Neural cell (in vitro differentiated cells): ENCODE measurements at regions not wholly inside any gene's neighbourhood (a gene's known extent, or its start where the extent isn't known, plus 50 kb on each side); places are given as distances from the start of the nearest gene placed in this dataset.

Experiments
- H2AFZ ChIP-seq: fragments of 200-600, 300-800 bp; sonication (generic), shearing (Covaris generic); 2 replicates; pipeline ENCODE4 v1.6.0; 2014; ENCODE audit warnings: low read depth, mild to moderate bottlenecking, antibody characterized with exemption, low read length, moderate library complexity
- H3F3A ChIP-seq: fragments of 200-600 bp; shearing (Covaris generic); 2 replicates; pipeline ENCODE4 v1.6.1; 2016; ENCODE audit warnings: mild to moderate bottlenecking, moderate library complexity, mixed read lengths, antibody characterized with exemption, low read length; ENCODE audit not compliant: insufficient read depth, poor library complexity, severe bottlenecking
- H3K27ac ChIP-seq: fragments of 200-600, 300-800 bp; sonication (generic), shearing (Covaris generic); 2 replicates; pipeline ENCODE4 v1.5.1; 2014; ENCODE audit warnings: mild to moderate bottlenecking, low read length, moderate library complexity
- H3K27me3 ChIP-seq: fragments of 300-800, 200-600 bp; sonication (generic), shearing (Covaris generic); 2 replicates; pipeline ENCODE4 v1.6.0; 2014; ENCODE audit warnings: mild to moderate bottlenecking, low read depth, low read length, moderate library complexity; ENCODE audit not compliant: insufficient read depth
- H3K36me3 ChIP-seq: fragments of 300-800, 200-600 bp; sonication (generic), shearing (Covaris generic); 2 replicates; pipeline ENCODE4 v1.5.1; 2014; ENCODE audit warnings: mild to moderate bottlenecking, antibody characterized with exemption, low read length, moderate library complexity; ENCODE audit not compliant: insufficient read depth
- H3K4me2 ChIP-seq: fragments of 300-800, 200-600 bp; sonication (generic), shearing (Covaris generic); 2 replicates; pipeline ENCODE4 v1.6.0; 2014; ENCODE audit warnings: mild to moderate bottlenecking, low read length
- H3K4me3 ChIP-seq: fragments of 300-800, 200-600 bp; sonication (generic), shearing (Covaris generic); 2 replicates; pipeline ENCODE4 v1.5.1; 2014; ENCODE audit warnings: mild to moderate bottlenecking, low read length, moderate library complexity
- H3K79me2 ChIP-seq: fragments of 200-600 bp; shearing (Covaris generic); replicated peaks from 2 replicates; pipeline ENCODE4 v1.6.0; 2014; ENCODE audit warnings: mild to moderate bottlenecking, low read length, moderate library complexity; ENCODE audit not compliant: insufficient read depth
- H3K9ac ChIP-seq: fragments of 300-800, 200-600 bp; sonication (generic), shearing (Covaris generic); 2 replicates; pipeline ENCODE4 v1.6.1; 2016; ENCODE audit warnings: mild to moderate bottlenecking, low read length, mixed read lengths
- H3K9me2 ChIP-seq: fragments of 200-600 bp; shearing (Covaris generic); 2 replicates; pipeline ENCODE4 v1.6.1; 2016; ENCODE audit warnings: mild to moderate bottlenecking, low read length, mixed read lengths; ENCODE audit not compliant: insufficient read depth
- H3K9me3 ChIP-seq: fragments of 200-600, 300-800 bp; sonication (generic), shearing (Covaris generic); 2 replicates; pipeline ENCODE4 v1.6.1; 2016; ENCODE audit warnings: mild to moderate bottlenecking, mixed run types, low read length, moderate library complexity, mixed read lengths
- H4K20me1 ChIP-seq: fragments of 200-600 bp; shearing (Covaris generic); 2 replicates; pipeline ENCODE4 v1.6.1; 2016; ENCODE audit warnings: mild to moderate bottlenecking, mixed run types; ENCODE audit not compliant: insufficient read depth
- EP300 ChIP-seq: fragments of 450-650 bp; conservative IDR thresholded peaks from 2 replicates; pipeline ENCODE4 v1.6.1; 2014; ENCODE audit warnings: antibody characterized with exemption, mild to moderate bottlenecking, moderate library complexity; ENCODE audit not compliant: poor library complexity, severe bottlenecking
- EZH2 ChIP-seq: fragments of 200-600, 300-800 bp; shearing (Covaris generic), sonication (generic); IDR thresholded peaks from 2 replicates; pipeline ENCODE4 v1.6.1; 2014; ENCODE audit warnings: antibody characterized with exemption, low read length, borderline replicate concordance, mild to moderate bottlenecking; ENCODE audit not compliant: insufficient read depth, poor library complexity, severe bottlenecking
- MXI1 ChIP-seq: fragments of 450-650 bp; conservative IDR thresholded peaks from 2 replicates; pipeline ENCODE4 v1.6.1; 2014; ENCODE audit warnings: antibody characterized with exemption, mild to moderate bottlenecking; ENCODE audit not compliant: poor library complexity, severe bottlenecking
- POLR2AphosphoS5 ChIP-seq: IDR thresholded peaks from 2 replicates; pipeline ENCODE4 v1.6.1; 2012
- RAD21 ChIP-seq: fragments of 450-650 bp; conservative IDR thresholded peaks from 2 replicates; pipeline ENCODE4 v1.6.1; 2014; ENCODE audit warnings: antibody characterized with exemption, mild to moderate bottlenecking, moderate library complexity
- SMC3 ChIP-seq: fragments of 450-650 bp; conservative IDR thresholded peaks from 2 replicates; pipeline ENCODE4 v1.6.1; 2014; ENCODE audit warnings: antibody characterized with exemption, mild to moderate bottlenecking, moderate library complexity; ENCODE audit not compliant: poor library complexity
- TAF1 ChIP-seq: IDR thresholded peaks from 2 replicates; pipeline ENCODE4 v1.6.1; 2012; ENCODE audit warnings: low read depth
- TF ChIP-seq, protein P1 (sequence below): fragments of 450-650 bp; IDR thresholded peaks from 2 replicates; pipeline ENCODE4 v1.5.1; 2014; ENCODE audit warnings: antibody characterized with exemption, mild to moderate bottlenecking, moderate library complexity; ENCODE audit not compliant: poor library complexity, severe bottlenecking
- TF ChIP-seq, protein P2 (sequence below): IDR thresholded peaks from 2 replicates; pipeline ENCODE4 v1.6.1; 2012; ENCODE audit warnings: borderline replicate concordance

GRCh38 chr6:1479095-1479494 is 89.7 kb downstream of the FOXF2 start (continued):
- TF ChIP-seq, protein P1, sequence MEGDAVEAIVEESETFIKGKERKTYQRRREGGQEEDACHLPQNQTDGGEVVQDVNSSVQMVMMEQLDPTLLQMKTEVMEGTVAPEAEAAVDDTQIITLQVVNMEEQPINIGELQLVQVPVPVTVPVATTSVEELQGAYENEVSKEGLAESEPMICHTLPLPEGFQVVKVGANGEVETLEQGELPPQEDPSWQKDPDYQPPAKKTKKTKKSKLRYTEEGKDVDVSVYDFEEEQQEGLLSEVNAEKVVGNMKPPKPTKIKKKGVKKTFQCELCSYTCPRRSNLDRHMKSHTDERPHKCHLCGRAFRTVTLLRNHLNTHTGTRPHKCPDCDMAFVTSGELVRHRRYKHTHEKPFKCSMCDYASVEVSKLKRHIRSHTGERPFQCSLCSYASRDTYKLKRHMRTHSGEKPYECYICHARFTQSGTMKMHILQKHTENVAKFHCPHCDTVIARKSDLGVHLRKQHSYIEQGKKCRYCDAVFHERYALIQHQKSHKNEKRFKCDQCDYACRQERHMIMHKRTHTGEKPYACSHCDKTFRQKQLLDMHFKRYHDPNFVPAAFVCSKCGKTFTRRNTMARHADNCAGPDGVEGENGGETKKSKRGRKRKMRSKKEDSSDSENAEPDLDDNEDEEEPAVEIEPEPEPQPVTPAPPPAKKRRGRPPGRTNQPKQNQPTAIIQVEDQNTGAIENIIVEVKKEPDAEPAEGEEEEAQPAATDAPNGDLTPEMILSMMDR, result no peak
- TF ChIP-seq POLR2AphosphoS5, result no peak

GRCh38 chr6:1479601-1480221 is 90.3 kb downstream of the FOXF2 start:
- no peaks in the 10 kb centered on the region for H3K9me3 ChIP-seq
- H3K4me2 ChIP-seq, result no peak overlapping the region
- H3K27ac ChIP-seq, result no peak overlapping the region
- no peaks in the 10 kb centered on the region for H3K36me3 ChIP-seq
- H3F3A ChIP-seq, result no peaks in the 10 kb centered on the region
- no peak overlapping the region for H3K9ac ChIP-seq
- no peaks in the 10 kb centered on the region for H3K9me2 ChIP-seq
- no peak overlapping the region for H3K4me3 ChIP-seq
- no peaks in the 10 kb centered on the region for H3K27me3 ChIP-seq
- H2AFZ ChIP-seq, result no peak overlapping the region
- TF ChIP-seq TAF1 (no peak), RAD21 (no peak), EZH2 (no peak), SMC3 (no peak), POLR2AphosphoS5 (no peak), MXI1 (no peak), EP300 (no peak)
- TF ChIP-seq, protein P2, sequence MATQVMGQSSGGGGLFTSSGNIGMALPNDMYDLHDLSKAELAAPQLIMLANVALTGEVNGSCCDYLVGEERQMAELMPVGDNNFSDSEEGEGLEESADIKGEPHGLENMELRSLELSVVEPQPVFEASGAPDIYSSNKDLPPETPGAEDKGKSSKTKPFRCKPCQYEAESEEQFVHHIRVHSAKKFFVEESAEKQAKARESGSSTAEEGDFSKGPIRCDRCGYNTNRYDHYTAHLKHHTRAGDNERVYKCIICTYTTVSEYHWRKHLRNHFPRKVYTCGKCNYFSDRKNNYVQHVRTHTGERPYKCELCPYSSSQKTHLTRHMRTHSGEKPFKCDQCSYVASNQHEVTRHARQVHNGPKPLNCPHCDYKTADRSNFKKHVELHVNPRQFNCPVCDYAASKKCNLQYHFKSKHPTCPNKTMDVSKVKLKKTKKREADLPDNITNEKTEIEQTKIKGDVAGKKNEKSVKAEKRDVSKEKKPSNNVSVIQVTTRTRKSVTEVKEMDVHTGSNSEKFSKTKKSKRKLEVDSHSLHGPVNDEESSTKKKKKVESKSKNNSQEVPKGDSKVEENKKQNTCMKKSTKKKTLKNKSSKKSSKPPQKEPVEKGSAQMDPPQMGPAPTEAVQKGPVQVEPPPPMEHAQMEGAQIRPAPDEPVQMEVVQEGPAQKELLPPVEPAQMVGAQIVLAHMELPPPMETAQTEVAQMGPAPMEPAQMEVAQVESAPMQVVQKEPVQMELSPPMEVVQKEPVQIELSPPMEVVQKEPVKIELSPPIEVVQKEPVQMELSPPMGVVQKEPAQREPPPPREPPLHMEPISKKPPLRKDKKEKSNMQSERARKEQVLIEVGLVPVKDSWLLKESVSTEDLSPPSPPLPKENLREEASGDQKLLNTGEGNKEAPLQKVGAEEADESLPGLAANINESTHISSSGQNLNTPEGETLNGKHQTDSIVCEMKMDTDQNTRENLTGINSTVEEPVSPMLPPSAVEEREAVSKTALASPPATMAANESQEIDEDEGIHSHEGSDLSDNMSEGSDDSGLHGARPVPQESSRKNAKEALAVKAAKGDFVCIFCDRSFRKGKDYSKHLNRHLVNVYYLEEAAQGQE, result no peak
- TF ChIP-seq, protein P1, result no peak
- H3K79me2 ChIP-seq, result no peaks in the 10 kb centered on the region
- no peaks in the 10 kb centered on the region for H4K20me1 ChIP-seq

DNA sequence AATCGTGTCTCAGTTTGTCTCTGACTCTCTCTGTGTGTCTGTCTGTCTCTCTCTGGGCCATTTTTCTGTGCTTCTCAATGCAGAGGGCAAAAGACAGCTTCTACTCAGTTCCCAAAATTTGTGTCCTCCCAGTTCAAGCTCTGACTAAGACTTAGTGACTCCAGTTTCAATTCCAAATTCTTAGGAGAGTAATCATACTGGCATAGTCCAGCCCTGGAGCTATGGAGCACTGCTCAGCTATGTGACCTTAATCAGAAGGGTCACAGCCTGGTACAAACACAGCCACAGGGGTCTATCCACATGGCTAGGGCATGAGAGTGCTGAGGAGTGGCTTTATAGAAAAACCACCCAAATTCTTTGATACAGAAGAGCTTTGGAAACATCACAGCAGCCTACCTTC is 91.9 kb downstream of the FOXF2 start:
- Histone ChIP-seq H3K9me3 (no peaks in the 10 kb centered on the region), H3K27ac (no peak overlapping the region), H3K36me3 (no peaks in the 10 kb centered on the region), H3K27me3 (no peaks in the 10 kb centered on the region), H3K4me2 (no peak overlapping the region), H3F3A (no peaks in the 10 kb centered on the region), H3K4me3 (no peak overlapping the region), H3K9ac (no peak overlapping the region), H3K9me2 (no peaks in the 10 kb centered on the region), H2AFZ (no peak overlapping the region), H3K79me2 (no peaks in the 10 kb centered on the region), H4K20me1 (no peaks in the 10 kb centered on the region)
- no peak for TF ChIP-seq POLR2AphosphoS5
- no peak for TF ChIP-seq RAD21
- no peak for TF ChIP-seq EP300
- no peak for TF ChIP-seq TAF1
- TF ChIP-seq, protein P1, result no peak
- TF ChIP-seq EZH2, result no peak
- no peak for TF ChIP-seq MXI1
- TF ChIP-seq, protein P2, result no peak
